CD14-positive monocyte (primary cell): ENCODE measurements at regions not wholly inside any gene's neighbourhood (a gene's known extent, or its start where the extent isn't known, plus 50 kb on each side); places are given as distances from the start of the nearest gene placed in this dataset.
"Not testable (repeated sequence)": the region's sequence is repeated elsewhere in the genome, so short reads cannot be mapped to it uniquely, and the experiment has no call there.

Source experiments
- DNase-seq, 3 donors: peaks; one replicate each; pipeline ENCODE4 v3.0.0-alpha.2; 2011 to 2022
- H2AFZ ChIP-seq: 2 replicates; pipeline ENCODE4 v1.6.0; 2012; ENCODE audit warnings: mild to moderate bottlenecking, low read depth, low read length, inconsistent platforms; ENCODE audit not compliant: insufficient read depth, poor library complexity, severe bottlenecking
- H3K27ac ChIP-seq, 2 donors: 1 replicate in 1 of 2; 2 replicates in 1 of 2; pipeline ENCODE4 v1.5.1; 2012 to 2013; ENCODE audit warnings: low read length in 2 of 2, control low read depth in 1 of 2, inconsistent platforms in 1 of 2, low read depth in 1 of 2, mild to moderate bottlenecking in 1 of 2
- H3K27me3 ChIP-seq, 2 donors: one replicate each; pipeline versions ENCODE4 v1.6.0 to v1.6.1; 2011 to 2013; ENCODE audit warnings: low read length in 2 of 2; ENCODE audit not compliant: control insufficient read depth in 2 of 2, insufficient read depth in 2 of 2
- H3K36me3 ChIP-seq, 2 donors: replicated peaks in 1 of 2; 1 replicate in 1 of 2; 2 replicates in 1 of 2; pipeline versions ENCODE4 v1.5.1 to v1.6.1; 2012 to 2013; ENCODE audit warnings: low read length in 2 of 2, control low read depth in 1 of 2, inconsistent platforms in 1 of 2, mild to moderate bottlenecking in 1 of 2; ENCODE audit not compliant: insufficient read depth in 2 of 2, control insufficient read depth in 1 of 2
- H3K4me1 ChIP-seq, 2 donors: 1 replicate in 1 of 2; 2 replicates in 1 of 2; pipeline versions ENCODE4 v1.5.1 to v1.6.1; 2012 to 2013; ENCODE audit warnings: low read length in 2 of 2, control low read depth in 1 of 2, inconsistent platforms in 1 of 2, mild to moderate bottlenecking in 1 of 2, moderate library complexity in 1 of 2; ENCODE audit not compliant: insufficient read depth in 2 of 2, control insufficient read depth in 1 of 2
- H3K4me2 ChIP-seq: replicated peaks from 2 replicates; pipeline ENCODE3; 2012; ENCODE audit warnings: low read length, moderate library complexity, mild to moderate bottlenecking; ENCODE audit not compliant: poor library complexity, severe bottlenecking; ENCODE audit errors: extremely low read depth
- H3K4me3 ChIP-seq, 3 experiments: fragments of 200-600 bp in 1 of 3; sonication (generic) in 1 of 3; replicated peaks in 1 of 3; 1 replicate in 2 of 3; 2 replicates in 1 of 3; pipeline ENCODE4 v1.5.1; 2011 to 2013; ENCODE audit warnings: low read length in 3 of 3, mild to moderate bottlenecking in 3 of 3, control low read depth in 2 of 3, low read depth in 2 of 3, inconsistent platforms in 1 of 3, moderate library complexity in 1 of 3
- H3K79me2 ChIP-seq: 2 replicates; pipeline ENCODE4 v1.6.0; 2012; ENCODE audit warnings: mild to moderate bottlenecking, control low read depth, inconsistent platforms, low read length, moderate library complexity; ENCODE audit not compliant: insufficient read depth
- H3K9ac ChIP-seq: 2 replicates; pipeline ENCODE4 v1.6.0; 2017; ENCODE audit warnings: low read length, mild to moderate bottlenecking; ENCODE audit not compliant: insufficient read depth, poor library complexity, severe bottlenecking
- H3K9me3 ChIP-seq, 2 donors: replicated peaks in 1 of 2; 1 replicate in 1 of 2; 2 replicates in 1 of 2; pipeline versions ENCODE4 v1.5.1 to v1.6.1; 2012 to 2013; ENCODE audit warnings: low read length in 2 of 2, control low read depth in 1 of 2; ENCODE audit not compliant: control insufficient read depth in 1 of 2, insufficient read depth in 1 of 2
- H4K20me1 ChIP-seq: 2 replicates; pipeline ENCODE4 v1.6.0; 2012; ENCODE audit warnings: mild to moderate bottlenecking, low read length, control low read depth, moderate library complexity; ENCODE audit not compliant: insufficient read depth
- H3K27ac Mint-ChIP-seq, 7 donors: one replicate each; pipeline ENCODE4 v1.8.0; 2020; ENCODE audit warnings: mild to moderate bottlenecking in 7 of 7, mixed read lengths in 7 of 7, moderate library complexity in 6 of 7, inconsistent platforms in 2 of 7
- H3K27me3 Mint-ChIP-seq, 3 donors: one replicate each; pipeline ENCODE4 v1.8.0; 2021 to 2022; ENCODE audit warnings: low read depth in 3 of 3, mild to moderate bottlenecking in 3 of 3, mixed read lengths in 3 of 3, moderate library complexity in 3 of 3, inconsistent platforms in 1 of 3
- H3K36me3 Mint-ChIP-seq, 2 donors: one replicate each; pipeline ENCODE4 v1.8.0; 2020; ENCODE audit warnings: mixed read lengths in 2 of 2, inconsistent platforms in 1 of 2, mild to moderate bottlenecking in 1 of 2
- H3K4me1 Mint-ChIP-seq: one replicate; pipeline ENCODE4 v1.8.0; 2020; ENCODE audit warnings: mild to moderate bottlenecking, mixed read lengths
- H3K4me3 Mint-ChIP-seq, 2 donors: one replicate each; pipeline ENCODE4 v1.8.0; 2020; ENCODE audit warnings: mild to moderate bottlenecking in 2 of 2, mixed read lengths in 2 of 2, moderate library complexity in 1 of 2
- H3K9me3 Mint-ChIP-seq, 7 donors: one replicate each; pipeline ENCODE4 v1.8.0; 2020 to 2022; ENCODE audit warnings: mixed read lengths in 7 of 7, mild to moderate bottlenecking in 6 of 7, moderate library complexity in 6 of 7, inconsistent platforms in 2 of 7
- CTCF ChIP-seq: fragments of 200-600 bp; IDR thresholded peaks from one replicate; pipeline ENCODE4 v1.8.0; 2022; ENCODE audit warnings: antibody characterized with exemption, mild to moderate bottlenecking
- WGBS: methylation state at CpG from one replicate; pipeline ENCODE4 v1.1.5; 2013; ENCODE audit warnings: missing lambda C conversion rate; ENCODE audit not compliant: insufficient coverage; 5-methylcytosine and 5-hydroxymethylcytosine counted together
- intact Hi-C, 2 donors: fragments of 100-400 bp; cut with micrococcal nuclease; formaldehyde crosslinking; loops; one replicate each; pipeline versions ENCODE4 v1.15.0 to v1.15.1; 2023

GRCh38 chr13:24938966-24939365 is 157.0 kb upstream of the PABPC3 start:
- no peak overlapping the region for H3K4me2 ChIP-seq
- no peaks in the 10 kb centered on the region for H3K27me3 ChIP-seq
- no peaks in the 10 kb centered on the region for H3K36me3 ChIP-seq
- Mint-ChIP-seq H3K36me3 (no peaks in the 10 kb centered on the region), H3K27me3 (peaks cover 0 to 2% (median 2%) of the 10 kb centered on the region in 3 donors), H3K27ac (no peak overlapping the region), H3K9me3 (peaks cover 0 to 8% (median 2%) of the 10 kb centered on the region in 7 donors), H3K4me3 (no peak overlapping the region), H3K4me1 (peaks cover under 1% of the 10 kb centered on the region)
- no peak overlapping the region for H2AFZ ChIP-seq
- WGBS = 16% methylated on average over 3 of the region's 6 CpGs
- no peaks in the 10 kb centered on the region for H3K4me1 ChIP-seq
- no peaks in the 10 kb centered on the region for H3K79me2 ChIP-seq
- H3K27ac ChIP-seq = no peak overlapping the region
- no peak overlapping the region for H3K4me3 ChIP-seq
- no peaks in the 10 kb centered on the region for H4K20me1 ChIP-seq
- TF ChIP-seq CTCF = no peak
- no peak overlapping the region for H3K9ac ChIP-seq
- no peaks in the 10 kb centered on the region for H3K9me3 ChIP-seq
- DNase-seq = no peak
- intact Hi-C loops = no loop called here

DNA sequence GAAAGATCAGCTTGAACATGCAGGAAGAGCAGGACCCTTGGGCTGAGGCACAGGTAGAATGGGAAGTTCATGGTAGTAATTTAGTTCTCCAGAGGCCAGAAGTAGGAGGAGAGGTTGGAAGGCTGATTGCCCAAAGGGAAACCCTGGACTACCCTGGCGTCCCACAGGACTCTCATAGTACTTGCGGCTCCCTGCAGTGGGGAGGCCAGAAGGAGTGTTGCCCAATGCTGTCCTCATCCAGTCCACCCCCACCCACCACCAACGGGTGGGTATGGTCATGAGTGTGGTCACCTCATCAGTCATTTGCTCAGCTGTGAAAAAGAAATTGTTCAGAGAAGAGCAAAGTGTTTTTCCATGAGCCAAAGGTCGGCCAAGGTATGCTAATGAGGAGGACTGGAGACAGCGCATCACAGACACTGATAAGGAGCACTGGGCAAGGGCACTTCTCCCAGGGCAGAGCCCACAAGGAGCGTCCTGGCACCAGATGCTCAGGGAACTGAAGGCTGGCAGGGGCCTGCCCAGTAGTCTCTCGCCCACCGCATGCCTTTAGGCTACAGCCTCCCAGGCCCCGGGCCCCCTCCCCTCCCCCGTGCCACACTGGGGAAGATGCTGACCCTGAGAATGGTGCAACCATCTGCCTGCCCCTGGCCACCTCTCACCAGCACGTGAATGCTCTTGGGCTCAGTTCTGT is 154.8 kb upstream of the PABPC3 start:
- H3K27me3 ChIP-seq, H3K27me3 Mint-ChIP-seq, H3K36me3 ChIP-seq, intact Hi-C loops, H3K4me3 ChIP-seq, H3K9ac ChIP-seq, H3K4me3 Mint-ChIP-seq, H3K27ac ChIP-seq, DNase-seq, H3K4me2 ChIP-seq, H3K4me1 ChIP-seq, H3K79me2 ChIP-seq, H3K9me3 Mint-ChIP-seq, H3K36me3 Mint-ChIP-seq, H2AFZ ChIP-seq, H4K20me1 ChIP-seq, H3K4me1 Mint-ChIP-seq, H3K9me3 ChIP-seq: not testable (repeated sequence)
- peak overlapping the region in 1 of 7 donors; percentile 13 for H3K27ac Mint-ChIP-seq
- 75% methylated on average over 3 of the region's 11 CpGs for WGBS
